Bronchial epithelial cell (primary cell): ENCODE measurements at regions not wholly inside any gene's neighbourhood (a gene's known extent, or its start where the extent isn't known, plus 50 kb on each side); places are given as distances from the start of the nearest gene placed in this dataset.

Experiments used
- DNase-seq: peaks from one replicate; pipeline ENCODE4 v3.0.0-alpha.2; 2010; ENCODE audit warnings: low read depth
- FAIRE-seq: peaks from 2 replicates; lab custom pipeline; 2011; peaks lifted over from hg19 to GRCh38; lab: Jason Lieb, UNC
- H3K27me3 ChIP-seq: 2 replicates; pipeline ENCODE4 v1.5.1; 2011; ENCODE audit warnings: low read length; ENCODE audit not compliant: control insufficient read depth, insufficient read depth
- H3K36me3 ChIP-seq: 2 replicates; pipeline ENCODE4 v1.5.1; 2011; ENCODE audit warnings: low read length; ENCODE audit not compliant: control insufficient read depth, insufficient read depth
- H3K4me3 ChIP-seq: 2 replicates; pipeline ENCODE4 v1.5.1; 2011; ENCODE audit warnings: mild to moderate bottlenecking, low read depth, low read length, control low read depth
- TF ChIP-seq, protein P1 (sequence below): IDR thresholded peaks from 2 replicates; pipeline ENCODE4 v1.5.1; 2011; ENCODE audit warnings: mild to moderate bottlenecking, moderate library complexity, low read length, control low read depth, inconsistent platforms; ENCODE audit not compliant: insufficient read depth, severe bottlenecking

DNA sequence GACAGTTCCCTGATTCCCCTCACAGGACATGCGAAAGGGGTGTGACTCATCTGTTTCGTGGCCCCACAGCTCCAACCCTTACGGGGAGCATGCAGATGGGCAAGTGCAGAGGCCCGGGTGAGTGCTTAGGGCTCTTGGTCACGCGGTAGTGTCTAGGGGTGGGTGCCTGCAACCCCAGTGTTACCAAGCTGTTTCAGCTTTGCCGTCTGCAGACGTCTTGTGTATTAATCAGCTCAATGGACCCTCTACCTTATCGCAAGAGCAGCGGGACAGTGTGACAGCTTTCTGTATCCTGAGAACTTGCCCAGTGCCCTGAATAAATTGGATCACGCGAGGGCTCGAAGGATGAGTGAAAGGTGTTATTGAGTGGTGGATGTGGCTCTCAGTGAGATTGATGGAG is 816.4 kb upstream of the ANO3 start:
- Histone ChIP-seq H3K27me3 (no peaks in the 10 kb centered on the region), H3K4me3 (no peak overlapping the region), H3K36me3 (no peaks in the 10 kb centered on the region)
- DNase-seq, result no peak
- no peak for FAIRE-seq
- TF ChIP-seq, protein P1, sequence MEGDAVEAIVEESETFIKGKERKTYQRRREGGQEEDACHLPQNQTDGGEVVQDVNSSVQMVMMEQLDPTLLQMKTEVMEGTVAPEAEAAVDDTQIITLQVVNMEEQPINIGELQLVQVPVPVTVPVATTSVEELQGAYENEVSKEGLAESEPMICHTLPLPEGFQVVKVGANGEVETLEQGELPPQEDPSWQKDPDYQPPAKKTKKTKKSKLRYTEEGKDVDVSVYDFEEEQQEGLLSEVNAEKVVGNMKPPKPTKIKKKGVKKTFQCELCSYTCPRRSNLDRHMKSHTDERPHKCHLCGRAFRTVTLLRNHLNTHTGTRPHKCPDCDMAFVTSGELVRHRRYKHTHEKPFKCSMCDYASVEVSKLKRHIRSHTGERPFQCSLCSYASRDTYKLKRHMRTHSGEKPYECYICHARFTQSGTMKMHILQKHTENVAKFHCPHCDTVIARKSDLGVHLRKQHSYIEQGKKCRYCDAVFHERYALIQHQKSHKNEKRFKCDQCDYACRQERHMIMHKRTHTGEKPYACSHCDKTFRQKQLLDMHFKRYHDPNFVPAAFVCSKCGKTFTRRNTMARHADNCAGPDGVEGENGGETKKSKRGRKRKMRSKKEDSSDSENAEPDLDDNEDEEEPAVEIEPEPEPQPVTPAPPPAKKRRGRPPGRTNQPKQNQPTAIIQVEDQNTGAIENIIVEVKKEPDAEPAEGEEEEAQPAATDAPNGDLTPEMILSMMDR, result no peak

DNA sequence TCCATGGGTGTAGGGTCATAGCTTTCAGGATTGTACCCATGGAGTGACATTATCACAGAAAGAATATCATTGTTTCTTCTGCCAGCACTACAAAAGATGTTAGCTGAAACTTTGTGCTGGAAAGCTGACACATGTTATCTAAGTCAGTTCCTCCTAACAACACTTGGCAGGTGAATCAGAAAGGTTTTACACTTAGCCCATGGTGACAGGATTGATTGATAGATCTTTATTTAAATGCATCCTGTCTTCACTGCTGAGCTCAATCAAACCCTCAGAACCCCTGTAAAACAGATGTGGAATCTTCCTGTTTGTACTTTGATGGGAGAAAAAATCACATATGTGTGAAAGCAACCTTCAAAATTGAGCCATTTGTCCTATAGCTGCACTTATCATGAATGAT is 811.5 kb upstream of the ANO3 start:
- FAIRE-seq, result no peak
- no peak overlapping the region for H3K4me3 ChIP-seq
- no peaks in the 10 kb centered on the region for H3K27me3 ChIP-seq
- H3K36me3 ChIP-seq, result no peaks in the 10 kb centered on the region
- TF ChIP-seq, protein P1, result no peak
- DNase-seq, result no peak

DNA sequence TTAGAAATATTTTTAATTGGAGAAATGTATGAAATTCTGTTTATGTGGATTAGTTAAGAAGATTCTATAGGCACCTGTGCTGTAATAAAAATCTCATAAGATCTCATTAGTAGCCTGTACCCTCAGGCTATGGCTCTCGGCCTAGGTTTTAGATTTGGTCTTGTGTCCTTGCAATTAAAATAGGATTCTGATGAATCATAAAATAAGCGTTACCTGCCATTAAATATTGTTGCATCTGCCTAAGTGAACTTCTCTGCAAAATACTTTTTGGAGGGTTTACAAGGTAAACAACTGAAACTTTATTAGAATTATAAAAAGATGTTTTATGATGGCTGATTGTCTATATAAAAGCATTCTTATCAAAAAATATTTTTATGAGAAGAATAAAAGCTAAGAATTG is 804.1 kb upstream of the ANO3 start:
- H3K4me3 ChIP-seq, result no peak overlapping the region
- TF ChIP-seq, protein P1, result no peak
- no peaks in the 10 kb centered on the region for H3K27me3 ChIP-seq
- DNase-seq (no peak), FAIRE-seq (no peak)
- no peaks in the 10 kb centered on the region for H3K36me3 ChIP-seq

DNA sequence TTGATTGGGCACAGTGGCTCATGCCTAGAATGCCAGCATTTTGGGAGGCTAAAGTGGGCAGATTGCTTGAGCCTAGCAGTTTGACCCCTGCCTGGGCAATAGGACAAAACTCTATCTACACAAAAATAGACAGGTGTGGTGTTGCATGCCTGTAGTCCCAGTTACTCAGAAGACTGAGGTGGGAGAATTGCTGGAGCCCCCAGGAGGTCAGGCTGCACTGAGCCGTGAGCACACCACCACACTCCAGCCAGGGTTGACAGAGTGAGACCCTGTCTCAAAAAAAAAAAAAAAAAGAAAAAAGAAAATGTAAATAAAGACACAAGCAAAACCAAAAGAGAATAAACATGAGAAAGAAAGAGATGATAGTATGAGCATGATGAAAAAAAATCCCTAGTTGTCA is 802.4 kb upstream of the ANO3 start:
- no peak for DNase-seq
- H3K27me3 ChIP-seq, result no peaks in the 10 kb centered on the region
- no peaks in the 10 kb centered on the region for H3K36me3 ChIP-seq
- TF ChIP-seq, protein P1, result no peak
- no peak overlapping the region for H3K4me3 ChIP-seq
- no peak for FAIRE-seq

DNA sequence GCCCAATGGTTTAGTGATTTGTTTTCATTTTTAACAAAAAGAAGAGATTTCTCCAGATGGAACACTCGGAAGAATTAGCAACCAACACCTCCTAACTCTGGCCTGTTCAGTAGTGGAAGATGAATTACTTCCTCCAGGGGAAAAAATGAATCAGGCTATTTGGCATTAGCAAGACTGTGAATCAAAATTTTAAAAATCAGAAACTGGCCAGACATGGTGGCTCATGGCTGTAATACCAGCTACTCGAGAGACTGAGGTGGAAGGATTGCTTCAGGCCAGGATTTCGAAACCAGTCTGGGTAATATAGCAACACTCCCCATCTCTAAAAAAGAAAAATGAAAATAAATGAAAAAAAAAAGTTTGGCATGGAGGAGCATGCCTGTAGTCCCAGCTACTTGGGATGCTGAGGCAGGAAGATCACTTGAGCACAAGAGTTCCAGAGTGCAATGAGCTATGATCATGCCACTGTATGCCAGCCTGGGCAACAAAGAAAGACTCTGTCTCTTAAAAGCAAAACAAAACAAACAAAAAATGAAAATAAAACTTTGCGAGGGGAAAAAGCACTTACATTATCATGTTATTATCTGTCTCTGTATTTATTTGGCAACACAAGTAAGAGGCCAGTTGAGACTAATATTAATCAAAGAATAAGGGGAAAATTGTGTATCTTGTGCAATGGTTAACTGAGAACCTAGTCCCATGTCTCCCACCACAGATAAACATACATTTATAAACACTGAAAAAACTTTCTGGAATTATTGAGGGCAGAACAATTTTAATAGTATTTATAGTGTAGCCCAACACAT is 796.3 kb upstream of the ANO3 start:
- Histone ChIP-seq H3K27me3 (no peaks in the 10 kb centered on the region), H3K36me3 (no peaks in the 10 kb centered on the region), H3K4me3 (no peak overlapping the region)
- DNase-seq (peak; percentile 17), FAIRE-seq (no peak)
- TF ChIP-seq, protein P1, result no peak

DNA sequence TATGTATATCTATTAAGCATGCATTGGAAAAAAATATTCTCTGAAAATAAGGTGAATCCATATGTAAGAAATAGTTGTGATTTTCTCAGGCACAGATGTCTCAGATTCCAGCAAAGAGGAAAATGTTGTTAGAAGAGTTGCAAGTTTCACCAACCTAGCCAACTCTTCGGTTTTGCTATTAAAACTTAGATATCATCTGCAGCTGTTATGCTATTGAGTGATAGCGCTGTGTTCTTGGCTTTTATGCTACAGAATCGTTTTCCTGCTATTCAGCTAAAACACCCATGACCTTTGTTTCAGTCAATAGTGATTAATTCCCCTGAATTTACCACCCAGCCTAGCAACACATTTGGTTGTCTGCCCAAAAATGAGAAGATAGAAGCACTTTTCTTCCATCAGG is 795.6 kb upstream of the ANO3 start:
- H3K27me3 ChIP-seq, result no peaks in the 10 kb centered on the region
- FAIRE-seq (no peak), DNase-seq (no peak)
- TF ChIP-seq, protein P1, result no peak
- no peaks in the 10 kb centered on the region for H3K36me3 ChIP-seq
- no peak overlapping the region for H3K4me3 ChIP-seq
